Medulla oblongata (tissue), 1 donor: ENCODE measurements at regions not wholly inside any gene's neighbourhood (a gene's known extent, or its start where the extent isn't known, plus 50 kb on each side); places are given as distances from the start of the nearest gene placed in this dataset.

ENCODE experiments used
- DNase-seq: peaks from one replicate; pipeline ENCODE4 v3.0.0-alpha.2; 2015; ENCODE audit errors: extremely low spot score

DNA sequence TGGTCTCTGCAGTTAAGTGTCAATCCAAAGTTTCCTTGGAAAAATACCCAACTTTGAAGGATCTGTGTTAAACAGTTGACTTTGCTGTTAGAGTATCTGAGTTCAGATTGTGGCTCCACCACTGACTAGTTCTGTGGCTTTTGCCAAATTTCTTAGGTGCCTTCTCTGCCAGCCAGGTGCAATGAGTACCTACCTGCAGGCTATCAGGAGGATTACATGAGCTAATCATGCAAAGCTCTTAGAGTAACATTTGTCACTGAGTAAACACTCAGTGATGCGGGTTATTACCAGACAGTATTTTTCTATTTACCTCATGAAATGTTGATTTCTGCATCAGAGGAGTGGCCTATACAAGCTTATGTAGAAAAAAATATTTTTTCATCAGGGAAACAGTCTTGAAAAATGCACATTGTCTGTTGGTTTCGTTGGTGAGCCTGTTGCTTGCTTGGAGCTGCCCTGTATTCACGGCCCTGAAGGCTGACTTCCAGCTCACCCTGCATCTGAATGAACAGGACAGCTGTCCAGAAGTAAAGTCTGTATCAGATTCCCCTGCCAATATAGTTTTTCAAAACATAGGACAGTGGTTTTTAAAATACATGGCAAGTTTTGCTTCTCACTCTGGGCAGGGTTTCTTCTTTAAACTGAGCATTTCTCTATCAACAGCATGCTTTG lies 235.1 kb downstream of the CDCA7 start:
- DNase-seq, result no peak

DNA sequence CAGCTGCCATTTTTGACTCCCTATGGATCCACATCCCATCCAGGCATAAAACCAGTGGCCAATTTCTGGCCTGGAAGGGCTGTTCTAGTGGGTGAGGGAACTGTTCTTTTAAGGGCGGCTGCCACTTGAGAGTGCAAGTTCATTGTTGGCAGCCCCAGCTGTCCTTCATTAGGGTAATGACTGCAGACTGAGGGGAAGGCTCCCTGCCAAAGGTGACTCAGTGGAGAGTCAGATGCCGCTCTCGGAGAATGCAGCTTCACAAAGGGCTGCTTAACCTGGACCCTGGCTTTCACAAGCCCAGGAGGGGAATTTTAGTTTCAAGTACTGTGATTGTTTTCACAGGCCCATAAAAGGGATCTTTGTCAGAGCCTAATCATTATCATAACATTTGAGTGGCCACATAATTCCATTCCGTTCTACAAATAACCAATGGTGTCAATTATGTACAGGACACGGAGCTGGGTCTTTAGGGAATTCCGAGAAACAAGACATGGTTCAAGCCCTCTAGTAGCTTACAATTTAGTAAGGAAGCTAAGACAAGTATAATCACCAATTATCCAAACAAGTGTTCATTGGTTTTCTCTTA lies 235.7 kb downstream of the CDCA7 start:
- peak; percentile 70 for DNase-seq

DNA sequence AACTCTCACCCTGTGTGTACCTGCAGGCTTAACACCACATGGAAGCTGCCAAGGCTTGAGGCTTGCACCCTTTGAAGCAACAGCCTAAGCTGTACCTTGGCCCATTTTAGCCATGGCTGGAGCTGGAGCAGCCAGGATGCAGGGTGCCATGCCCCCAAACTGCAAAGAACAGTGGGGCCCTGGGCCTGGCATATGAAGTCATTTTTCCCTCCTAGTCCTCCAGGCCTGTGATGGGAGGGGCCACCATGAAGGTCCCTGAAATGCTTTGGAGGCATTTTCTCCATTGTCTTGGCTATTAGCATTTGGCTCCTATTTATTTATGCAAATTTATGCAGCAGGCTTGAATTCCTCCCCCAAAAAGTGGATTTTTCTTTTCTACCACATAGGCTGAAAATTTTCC lies 238.4 kb downstream of the CDCA7 start:
- DNase-seq, result no peak

DNA sequence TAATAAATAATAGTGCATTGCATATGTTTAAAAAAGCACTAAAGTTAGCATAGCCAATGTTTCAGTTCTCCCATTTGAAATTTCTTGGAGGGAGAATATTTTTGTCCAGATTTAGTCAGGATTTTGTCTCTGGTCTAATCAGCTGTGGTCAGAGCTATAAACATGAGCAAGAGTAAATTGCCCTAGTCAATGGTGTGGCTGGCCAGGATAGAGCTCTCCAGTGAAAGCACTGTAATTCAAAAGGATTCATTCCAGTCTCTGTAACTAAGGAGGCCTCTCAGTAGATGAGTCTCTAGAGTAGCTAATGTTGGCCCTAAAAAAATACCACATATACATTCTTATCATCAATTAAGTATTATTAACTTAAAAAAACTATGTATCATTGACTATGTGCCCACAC lies 241.6 kb downstream of the CDCA7 start:
- DNase-seq, result no peak

DNA sequence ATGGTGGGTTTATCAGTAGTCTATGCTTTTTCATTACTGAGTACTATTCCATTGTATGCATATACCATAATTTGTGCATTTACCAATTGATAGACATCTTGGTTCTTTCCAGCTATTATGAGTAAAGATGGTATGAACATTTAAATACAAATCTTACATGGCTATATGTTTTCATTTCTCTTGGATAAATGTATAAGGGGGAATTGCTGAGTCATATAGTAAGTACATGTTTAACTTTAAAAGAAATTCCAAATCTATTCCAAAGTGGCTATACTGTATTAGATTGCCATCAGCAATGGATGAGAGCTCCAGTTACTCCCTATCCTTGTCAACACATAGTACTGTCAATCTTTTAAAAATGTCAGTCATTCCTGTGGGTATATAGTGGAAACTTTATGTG lies 243.9 kb downstream of the CDCA7 start:
- DNase-seq, result no peak

DNA sequence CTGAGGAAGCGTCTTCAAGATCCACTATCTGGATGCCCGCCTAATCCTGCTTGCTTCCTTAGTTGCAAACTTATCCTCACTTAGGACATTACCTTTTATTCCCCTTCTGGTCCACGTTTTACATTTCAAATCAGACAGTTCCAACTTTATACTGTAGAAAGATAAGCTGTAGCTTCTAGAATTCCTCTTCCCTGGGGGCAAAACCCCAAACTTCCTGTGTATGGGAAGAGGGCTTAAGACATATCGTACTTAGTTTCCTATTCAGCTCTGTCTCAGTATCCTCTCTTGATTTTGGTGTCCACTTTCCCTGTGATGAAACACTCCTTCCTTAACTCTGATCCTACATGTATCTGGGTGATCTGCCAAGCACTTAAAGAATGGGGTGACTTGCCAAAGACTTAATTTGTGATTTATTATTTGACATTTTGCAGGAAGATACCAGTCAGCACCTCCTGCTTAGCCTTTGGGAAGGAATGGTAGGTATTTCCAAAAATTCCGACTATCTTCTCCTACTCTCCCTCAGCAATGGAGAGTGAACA lies 245.2 kb downstream of the CDCA7 start:
- DNase-seq, result no peak

DNA sequence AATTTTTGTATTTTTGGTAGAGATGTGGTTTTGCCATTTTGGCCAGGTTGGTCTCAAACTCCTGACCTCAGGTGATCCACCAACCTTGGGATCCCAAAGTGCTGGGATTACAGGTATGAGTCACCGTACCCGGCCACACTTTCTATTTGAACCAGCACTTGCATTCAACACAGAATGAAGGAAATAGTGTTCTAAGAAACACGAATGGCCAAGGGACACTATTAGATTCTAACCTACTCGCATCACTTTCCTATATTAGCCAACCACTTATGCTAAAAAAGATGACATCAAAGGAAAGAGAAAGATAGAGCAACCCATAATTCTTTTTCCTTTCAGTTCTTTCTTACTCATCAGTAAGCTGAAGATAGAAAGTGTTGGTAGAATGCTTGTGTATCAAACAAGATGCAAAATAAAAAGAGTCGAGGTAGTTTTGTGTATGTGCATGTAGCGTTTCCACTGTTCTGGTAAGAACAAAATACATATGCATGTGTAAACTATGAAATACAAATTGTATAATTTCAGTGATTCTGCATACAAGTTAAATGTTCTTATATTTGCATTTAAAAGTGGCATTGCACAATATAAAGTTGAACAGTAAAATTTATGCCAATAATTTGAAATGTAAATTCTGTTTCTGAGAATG lies 247.6 kb downstream of the CDCA7 start:
- DNase-seq, result no peak

DNA sequence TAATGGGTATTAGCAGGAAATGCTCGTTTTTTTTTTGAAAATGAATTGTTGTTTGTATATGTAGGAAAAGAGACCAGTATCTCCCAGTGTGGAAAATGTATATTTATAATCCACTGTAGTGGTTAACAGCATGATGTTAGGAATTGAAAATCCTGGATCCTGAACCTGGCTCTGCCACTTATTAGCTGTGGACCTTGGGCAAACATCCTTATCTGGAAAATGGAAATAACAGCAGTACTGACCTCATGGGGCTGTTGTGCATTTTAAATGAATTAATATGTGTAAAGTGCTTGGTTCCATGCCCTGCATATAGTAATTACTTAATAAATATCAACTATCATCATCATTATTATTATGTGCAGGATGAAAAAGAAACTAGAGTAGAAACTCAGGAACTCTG lies 251.3 kb downstream of the CDCA7 start:
- DNase-seq, result no peak

DNA sequence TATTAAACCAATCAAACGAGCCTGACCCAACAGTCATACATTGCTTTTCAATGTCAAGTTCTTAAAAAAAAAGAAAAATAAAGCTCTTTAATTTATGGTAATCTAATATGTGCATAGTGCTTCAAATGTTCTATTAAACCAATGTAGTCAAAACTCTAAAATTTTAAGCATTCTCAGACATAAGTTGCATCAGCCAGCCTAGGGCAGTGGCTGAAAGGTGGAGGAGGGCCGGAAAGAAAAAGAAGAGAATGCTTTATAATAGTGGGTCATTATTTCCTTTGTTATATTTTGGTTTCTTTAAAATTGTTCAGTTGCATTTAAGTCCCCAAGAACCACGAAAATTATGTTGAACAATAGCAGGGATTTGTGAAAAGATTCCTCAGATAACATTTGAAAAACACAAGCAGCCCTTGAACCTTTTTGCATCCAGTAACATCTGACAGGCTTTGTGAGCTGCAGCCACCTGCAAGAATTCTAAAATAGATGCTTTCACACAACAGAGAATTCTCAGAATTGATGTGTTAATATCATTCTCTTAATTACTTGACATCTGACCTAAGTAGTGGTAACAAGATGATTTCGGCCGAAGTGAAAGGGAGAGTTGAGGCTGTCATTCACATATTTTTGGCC lies 252.1 kb downstream of the CDCA7 start:
- no peak for DNase-seq

DNA sequence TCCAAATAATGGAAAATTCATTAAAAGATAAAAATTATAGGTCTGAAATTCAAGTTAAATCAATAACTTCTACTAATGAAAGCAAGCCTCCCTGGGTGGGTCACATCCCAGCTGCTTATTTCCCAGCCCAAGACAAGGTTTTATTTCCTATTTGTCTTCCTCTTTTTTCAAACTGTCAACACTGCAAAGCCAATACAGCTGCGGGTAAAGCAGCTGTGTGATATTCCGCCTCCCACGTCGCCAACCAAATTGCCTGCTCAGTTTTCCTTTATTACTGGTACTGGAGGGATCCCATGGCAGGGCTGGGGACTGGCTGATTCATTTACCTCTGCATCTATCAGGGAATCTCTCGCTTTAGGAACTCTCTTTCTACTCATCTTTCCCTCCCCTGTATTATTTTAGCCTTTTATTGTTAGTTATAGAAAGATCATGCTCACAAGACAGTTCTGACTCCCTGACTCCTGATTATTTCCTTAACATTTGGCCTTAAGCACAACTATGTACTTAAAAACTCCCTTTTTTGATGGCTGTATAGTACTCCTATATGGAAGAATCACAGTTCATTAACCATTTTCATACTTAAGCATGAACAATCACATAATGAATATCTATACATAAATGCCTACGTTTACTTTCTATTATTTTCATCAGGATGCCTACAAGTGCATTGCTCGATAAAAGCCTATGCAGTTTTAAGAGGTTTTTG lies 253.1 kb downstream of the CDCA7 start:
- no peak for DNase-seq

DNA sequence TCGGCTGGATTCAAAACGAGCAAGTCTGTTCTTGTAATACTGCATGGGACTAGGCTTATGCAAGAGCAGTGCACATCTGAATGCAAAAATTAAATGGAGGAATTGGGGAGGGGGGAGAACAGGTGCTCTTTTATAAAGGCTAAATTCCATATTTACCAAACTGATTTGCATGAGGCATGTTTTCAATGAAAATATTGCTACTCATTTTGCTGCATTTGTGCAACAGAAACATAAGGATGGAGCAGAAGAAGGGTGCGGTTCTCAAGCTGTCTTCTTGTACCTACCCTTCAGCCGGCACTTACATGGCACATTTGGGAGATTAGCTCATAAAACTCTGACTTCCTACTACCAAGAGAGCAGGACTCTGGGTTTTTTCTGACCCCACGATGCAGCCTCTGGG lies 256.4 kb downstream of the CDCA7 start:
- DNase-seq, result no peak

DNA sequence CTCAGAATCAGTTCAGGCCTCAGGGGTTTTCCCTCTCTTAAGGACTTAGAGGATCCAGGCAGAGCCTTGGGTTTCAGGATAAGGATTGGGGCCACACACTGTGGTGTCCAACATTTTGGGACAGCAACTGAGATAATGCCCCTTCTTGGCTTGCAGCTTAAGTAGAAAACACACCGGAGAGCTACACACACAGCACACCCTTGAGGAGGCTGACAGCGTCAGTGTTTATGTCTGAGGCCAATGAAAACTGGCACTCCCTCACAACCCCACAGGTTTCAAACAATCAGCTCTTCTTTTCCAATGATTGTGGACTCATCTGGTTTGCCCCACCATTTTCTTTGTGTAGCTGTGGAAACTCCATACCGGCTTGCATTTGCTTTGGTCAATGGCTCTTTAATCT lies 257.7 kb downstream of the CDCA7 start:
- no peak for DNase-seq

DNA sequence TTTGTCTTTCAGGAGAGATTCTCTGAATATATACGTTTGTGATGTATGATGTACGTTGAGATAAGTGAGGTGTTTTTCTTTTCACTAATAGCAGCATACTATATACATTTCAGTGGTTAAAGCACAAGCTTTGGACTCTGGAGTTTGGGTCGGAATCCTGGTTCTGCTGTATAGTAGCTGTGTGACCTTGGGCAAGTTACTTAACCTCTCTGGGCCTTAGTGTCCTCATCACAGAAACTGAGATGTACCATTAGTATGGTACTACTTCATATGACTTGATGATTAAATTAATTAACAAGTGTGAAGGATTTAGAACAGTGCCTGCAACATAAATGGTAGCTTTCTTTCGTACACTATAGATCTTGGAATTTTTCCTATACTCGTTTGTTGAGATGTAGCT lies 258.7 kb downstream of the CDCA7 start:
- DNase-seq, result no peak

DNA sequence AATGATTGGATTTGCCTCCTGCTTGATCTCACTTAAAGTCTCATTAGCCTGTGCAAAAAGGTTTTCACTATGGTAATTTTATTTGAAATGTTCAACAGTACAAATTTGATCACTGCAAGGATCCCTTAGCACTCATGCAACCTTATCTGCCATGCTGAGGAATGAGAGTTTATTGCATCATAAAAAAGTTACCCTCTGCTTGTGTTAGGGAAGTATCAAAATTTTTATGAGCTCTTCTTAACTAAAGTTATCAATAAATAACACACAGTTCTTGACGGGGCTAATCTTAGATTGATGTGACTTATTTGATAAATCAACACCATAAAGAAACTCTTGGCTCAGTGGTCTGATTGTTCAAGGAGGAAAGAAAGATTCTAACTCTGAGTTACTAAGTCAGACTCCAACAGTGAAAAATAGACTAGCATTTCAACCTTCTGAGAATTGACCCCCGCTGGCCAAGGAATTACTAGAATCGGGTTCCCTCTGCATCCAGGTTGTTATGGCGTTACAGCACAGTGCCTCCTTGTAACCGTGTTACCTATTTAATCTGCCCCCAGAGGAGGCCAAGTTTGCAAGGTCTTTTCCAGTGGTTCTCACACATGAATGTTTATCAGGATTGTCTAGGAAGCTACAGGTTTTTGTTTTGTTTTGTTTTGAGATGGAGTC lies 259.7 kb downstream of the CDCA7 start:
- DNase-seq, result no peak

DNA sequence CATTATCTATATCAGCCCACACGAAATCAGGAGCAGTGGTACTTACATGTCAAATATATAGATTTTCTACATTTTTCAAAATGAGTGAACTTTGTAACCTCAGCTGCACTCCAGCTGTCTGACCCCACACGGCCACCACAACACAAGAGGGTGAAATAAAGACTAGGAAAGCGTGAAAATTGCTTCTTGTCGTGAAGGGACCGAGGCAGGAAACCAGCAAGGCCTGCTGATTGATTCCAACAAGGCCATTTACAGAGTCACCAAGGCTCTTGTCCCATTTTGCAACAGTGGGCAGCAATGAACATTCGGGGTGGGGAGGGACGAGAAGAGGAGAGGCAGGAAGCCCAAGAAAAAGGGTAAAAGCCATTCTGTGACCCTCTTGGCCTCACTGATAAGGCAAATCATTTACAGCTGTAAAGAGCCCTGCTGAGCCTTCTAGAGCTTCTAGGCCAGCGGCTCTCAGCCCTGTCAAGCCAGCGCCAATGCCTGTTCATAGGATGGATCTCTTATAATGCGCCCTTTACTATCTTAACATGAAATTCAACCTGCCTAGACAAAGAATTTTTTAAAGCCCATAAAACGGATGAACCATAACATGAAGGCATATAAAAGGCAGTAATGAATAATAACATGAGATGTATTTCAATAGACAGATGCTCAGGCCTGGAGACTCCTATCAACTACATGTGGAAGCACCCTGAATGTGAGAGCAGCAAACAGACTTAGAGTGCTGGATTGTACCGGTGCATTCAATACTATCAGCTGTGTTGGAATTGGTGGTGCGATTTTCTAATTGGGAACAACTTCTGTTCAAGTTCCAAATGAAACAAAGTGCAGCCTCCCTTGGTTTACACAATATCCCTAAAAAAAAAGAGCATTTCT lies 269.0 kb downstream of the CDCA7 start:
- DNase-seq, result no peak

DNA sequence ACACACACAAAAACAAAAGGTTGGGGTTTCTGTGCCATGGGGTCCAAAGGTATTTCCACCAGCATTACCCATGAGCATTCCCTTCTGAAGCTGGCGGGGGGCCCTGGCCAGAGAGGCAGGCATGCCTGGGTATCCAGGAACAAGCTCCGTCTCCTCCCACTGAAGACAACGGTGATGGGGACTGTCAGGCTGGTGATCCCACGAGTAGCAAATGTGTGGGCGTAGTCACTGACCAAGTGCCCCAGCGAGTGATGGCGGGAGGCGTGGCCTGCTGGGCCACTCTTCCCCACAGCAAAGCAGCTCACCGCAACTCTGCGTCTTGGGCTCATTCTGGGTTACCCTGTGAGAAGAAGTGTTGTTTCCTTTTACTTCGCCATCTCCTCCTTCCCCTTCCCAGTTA lies 270.6 kb downstream of the CDCA7 start:
- no peak for DNase-seq

DNA sequence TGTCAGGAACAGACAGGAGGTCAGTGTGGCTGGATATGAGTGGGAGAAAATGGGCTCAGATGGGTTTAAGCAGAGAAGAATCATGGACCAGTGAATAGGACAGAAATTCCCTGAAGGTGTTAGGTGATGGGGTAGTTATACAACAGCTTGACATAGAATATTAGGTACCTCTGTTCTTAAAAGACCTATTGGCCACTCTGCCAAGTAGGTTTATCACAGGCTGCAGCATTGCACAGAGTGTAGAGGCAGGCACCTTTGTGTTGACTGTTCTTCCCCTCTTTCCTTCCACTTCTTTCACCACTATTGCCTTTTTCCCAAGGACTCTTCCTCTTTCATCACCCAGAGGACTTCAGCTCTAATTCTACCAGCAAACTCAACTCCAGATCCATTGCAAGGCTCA lies 274.4 kb downstream of the CDCA7 start:
- no peak for DNase-seq

DNA sequence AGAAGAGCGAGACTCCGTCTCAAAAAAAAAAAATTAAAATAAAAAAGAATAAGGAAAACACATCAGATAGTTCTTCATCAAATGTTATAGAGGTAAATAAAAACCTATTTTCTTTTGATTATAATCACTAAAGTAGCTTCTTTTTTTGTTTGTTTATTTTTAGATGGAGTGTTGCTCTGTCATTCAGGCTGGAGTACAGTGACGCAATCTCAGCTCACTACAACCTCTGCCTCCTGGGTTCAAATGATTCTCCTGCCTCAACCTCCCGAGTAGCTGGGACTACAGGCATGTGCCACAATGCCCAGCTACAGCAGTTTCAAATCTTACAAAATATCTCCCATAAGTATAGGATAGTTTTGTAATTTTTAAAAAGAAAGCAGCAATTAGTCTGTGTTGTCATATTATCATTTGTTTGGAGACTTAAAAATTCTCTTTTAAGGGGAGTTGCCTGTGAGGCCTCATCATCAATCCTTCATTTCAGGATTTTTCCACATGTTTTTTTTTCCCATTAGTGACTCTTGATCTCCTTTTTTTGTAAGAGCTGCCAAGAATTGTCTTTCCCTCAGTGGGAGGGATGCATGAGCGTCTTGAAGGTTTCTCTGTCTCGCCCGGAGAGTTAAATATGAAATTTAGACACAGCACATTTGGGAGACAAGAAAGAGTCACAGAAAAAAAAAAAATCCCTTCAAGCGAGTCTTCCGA lies 275.9 kb downstream of the CDCA7 start:
- DNase-seq, result no peak

DNA sequence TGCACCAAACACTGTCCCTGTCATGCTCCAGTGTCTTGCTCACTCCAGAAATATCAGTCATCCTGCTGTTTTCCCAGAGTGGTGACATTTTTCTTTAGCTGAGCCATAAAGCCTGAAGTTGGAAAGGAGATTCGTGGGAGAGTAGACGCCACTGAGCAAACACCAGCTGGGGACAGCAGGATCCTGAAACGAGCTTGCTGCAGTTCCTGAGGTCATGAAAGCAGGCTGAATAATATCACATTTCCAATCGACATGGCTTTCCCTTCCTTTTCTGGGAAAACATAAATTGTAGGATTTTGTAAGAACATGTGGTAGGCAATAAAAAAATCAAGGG lies 276.4 kb downstream of the CDCA7 start:
- no peak for DNase-seq

DNA sequence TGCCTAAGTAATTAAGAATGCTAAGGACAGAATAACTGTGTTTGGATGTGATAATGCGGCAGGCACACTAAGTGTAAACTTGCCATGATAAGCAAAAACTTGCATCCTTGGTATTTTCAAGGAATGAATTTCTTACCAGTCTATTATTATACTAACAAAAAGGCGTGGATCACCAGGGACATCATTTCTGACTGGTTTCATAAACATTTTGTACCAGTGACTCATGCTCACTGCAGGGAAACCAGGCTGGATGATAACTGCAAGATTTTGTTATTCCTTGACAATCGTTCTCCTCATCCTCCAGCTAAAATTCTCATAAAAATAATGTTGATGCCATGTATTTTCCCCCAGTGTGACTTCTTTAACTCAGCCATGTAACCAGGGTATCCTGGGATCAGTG lies 289.5 kb downstream of the CDCA7 start:
- DNase-seq, result no peak
